GM12875 (cell line): ENCODE measurements at regions not wholly inside any gene's neighbourhood (a gene's known extent, or its start where the extent isn't known, plus 50 kb on each side); places are given as distances from the start of the nearest gene placed in this dataset.

Experiments used
- H3K4me3 ChIP-seq: one replicate; pipeline ENCODE4 v1.5.1; 2011; ENCODE audit warnings: low read depth, low read length, control low read depth
- CTCF ChIP-seq: IDR thresholded peaks from 2 replicates; pipeline ENCODE4 v1.5.1; 2011; ENCODE audit warnings: low read depth, mild to moderate bottlenecking, control low read depth, inconsistent platforms, low read length, moderate library complexity, borderline replicate concordance; ENCODE audit not compliant: insufficient read depth

DNA sequence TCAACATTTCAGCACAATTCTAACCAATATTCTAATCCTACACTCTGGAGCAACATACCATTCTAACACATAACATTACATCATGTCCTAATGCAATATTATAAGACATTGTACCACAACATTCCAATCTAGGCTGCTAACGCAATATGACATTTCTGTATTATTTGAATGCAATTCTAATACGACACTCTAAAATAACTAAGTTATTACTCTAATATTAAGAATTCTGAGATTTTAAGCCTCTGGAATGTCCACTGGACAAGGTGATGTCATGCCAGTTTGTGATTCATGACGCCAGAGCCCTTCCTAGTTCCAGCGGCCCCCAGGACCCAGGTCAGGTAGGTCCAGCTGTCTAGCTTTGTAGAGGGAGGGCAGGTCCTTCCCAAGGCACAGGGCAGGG is 69.7 kb upstream of the SIRPA start:
- no peak for TF ChIP-seq CTCF
- no peak overlapping the region for H3K4me3 ChIP-seq

DNA sequence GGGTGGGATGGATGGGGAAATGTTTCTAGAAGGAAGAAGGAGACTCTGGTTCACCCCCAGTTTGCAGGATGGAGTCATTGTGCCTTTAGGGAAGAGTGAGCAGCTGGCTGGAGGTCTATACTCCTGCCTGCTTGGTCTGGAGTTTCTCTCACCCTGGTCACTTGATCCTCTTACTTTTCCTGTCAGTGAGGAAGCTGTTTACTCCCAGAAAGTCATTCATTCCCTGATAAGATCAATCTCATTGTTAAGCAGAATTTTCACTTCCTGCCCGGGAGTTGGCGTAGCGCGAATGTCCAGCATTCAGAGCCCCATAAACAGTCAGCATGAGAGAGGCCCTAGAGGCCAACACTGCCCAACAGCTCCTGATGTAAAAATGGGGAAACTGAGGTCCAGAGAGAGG is 70.4 kb upstream of the SIRPA start:
- no peak for TF ChIP-seq CTCF
- no peak overlapping the region for H3K4me3 ChIP-seq

- no peak for TF ChIP-seq CTCF
- no peak overlapping the region for H3K4me3 ChIP-seq
These were observed 71.0 kb upstream of the SIRPA start for GRCh38 chr20:1824181-1824580.

GRCh38 chr20:1823450-1823844 is 71.8 kb upstream of the SIRPA start:
- H3K4me3 ChIP-seq = no peak overlapping the region
- TF ChIP-seq CTCF = no peak

- TF ChIP-seq CTCF = no peak
- H3K4me3 ChIP-seq = no peak overlapping the region
These were observed 72.4 kb upstream of the SIRPA start for GRCh38 chr20:1822564-1823449.

DNA sequence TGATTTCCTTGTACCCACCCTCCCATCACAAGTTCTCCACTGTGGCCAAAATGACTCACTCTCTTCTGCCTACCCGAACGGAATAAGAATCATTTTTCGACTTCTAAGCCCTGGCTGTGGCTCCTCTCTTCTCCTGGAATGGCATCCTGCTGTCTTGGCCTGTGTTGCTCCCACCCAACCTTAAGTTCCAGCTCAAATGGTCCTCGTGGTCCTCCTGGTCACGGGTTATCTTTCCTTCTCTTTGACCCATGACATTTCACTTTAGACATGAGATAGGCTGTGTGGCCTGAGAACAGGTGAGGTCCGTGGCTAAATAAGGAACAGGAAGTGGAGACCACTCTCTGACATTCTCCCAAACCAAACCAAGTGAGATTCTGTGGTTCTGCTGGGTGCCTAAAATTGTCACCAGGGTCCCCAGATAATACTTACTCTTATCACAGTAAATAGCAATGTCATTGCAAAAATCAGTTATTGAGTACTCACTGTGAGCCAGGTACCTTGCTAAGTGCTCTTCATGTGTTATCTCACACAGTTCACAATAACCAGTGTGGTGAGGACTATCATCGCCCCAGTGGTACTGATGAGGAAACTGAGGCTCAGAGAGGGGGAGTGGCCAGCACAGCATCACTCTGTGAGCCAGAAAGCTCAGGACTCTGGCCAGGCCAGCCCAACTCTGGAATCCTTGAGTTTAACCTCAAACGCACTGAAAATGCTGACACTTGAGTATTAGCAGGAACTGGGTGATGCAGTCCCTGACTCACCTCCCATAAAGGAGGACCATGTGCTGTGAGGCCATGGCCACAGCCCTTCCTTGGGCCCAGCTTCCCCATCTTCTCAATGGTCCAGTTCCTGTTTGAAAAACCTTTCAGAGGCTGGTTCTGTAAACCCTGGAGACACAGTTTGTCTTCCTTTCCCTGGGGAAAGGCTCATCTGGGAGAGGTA is 74.8 kb upstream of the SIRPA start:
- no peak for TF ChIP-seq CTCF

More for the DNA sequence above, 74.8 kb upstream of the SIRPA start:
- H3K4me3 ChIP-seq = no peak overlapping the region
